Stimulated activated CD8-positive, alpha-beta memory T cell treated with anti-CD3 and anti-CD28 coated beads, Interleukin-4, amount 100 ng/mL, for 1 hour (primary cell): ENCODE measurements at regions not wholly inside any gene's neighbourhood (a gene's known extent, or its start where the extent isn't known, plus 50 kb on each side); places are given as distances from the start of the nearest gene placed in this dataset.
"Not testable (repeated sequence)": the region's sequence is repeated elsewhere in the genome, so short reads cannot be mapped to it uniquely, and the experiment has no call there.

Experiments
- DNase-seq, 2 donors: peaks; one replicate each; pipeline ENCODE4 v3.0.0-alpha.2; 2020; ENCODE audit warnings: low read depth in 2 of 2, low spot score in 1 of 2

DNA sequence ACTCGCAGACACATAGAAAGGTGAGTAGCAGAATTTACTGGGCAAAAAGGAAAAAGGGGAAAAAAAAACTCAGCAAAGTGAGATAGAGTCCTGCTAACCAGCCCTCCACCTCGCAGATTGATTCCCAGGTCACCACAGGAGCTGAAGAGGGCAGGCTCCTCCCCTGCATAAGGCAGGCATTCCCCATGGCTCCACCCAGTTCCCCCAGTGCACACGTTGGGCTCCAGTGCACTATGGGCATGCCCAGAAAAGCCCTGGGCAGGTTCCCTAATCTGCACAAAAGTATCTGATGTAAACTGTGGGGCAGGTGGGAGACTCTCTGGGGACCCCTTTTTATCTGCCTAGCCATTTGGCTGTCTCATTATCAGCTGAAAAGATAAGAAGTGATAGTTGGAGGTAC is 461.2 kb upstream of the TMEFF2 start:
- DNase-seq = no peak

- no peak for DNase-seq
These were observed 451.3 kb upstream of the TMEFF2 start for GRCh38 chr2:192645811-192646598.

- no peak for DNase-seq
These were observed 439.8 kb upstream of the TMEFF2 start for GRCh38 chr2:192634557-192634956.

DNA sequence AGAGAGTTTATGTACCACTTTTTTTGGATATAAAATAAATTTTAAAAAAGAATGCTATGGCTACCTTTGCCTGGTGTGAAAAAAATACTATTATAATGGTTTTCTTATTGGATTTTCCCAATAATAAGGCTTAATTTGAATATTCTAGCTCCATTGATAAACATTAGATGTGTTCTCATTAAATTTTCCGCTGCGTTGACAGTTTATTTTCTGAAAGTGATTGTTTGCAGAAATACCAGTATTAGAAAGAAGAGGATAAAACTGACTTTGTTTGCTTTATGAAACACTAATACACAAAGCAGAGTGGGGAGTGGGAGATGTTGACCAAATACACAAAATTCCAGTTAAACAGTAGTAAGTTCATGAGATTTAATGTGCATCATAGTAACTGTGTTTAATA is 433.3 kb upstream of the TMEFF2 start:
- DNase-seq = no peak

- no peak for DNase-seq
These were observed 420.4 kb upstream of the TMEFF2 start for GRCh38 chr2:192615105-192615504.

DNA sequence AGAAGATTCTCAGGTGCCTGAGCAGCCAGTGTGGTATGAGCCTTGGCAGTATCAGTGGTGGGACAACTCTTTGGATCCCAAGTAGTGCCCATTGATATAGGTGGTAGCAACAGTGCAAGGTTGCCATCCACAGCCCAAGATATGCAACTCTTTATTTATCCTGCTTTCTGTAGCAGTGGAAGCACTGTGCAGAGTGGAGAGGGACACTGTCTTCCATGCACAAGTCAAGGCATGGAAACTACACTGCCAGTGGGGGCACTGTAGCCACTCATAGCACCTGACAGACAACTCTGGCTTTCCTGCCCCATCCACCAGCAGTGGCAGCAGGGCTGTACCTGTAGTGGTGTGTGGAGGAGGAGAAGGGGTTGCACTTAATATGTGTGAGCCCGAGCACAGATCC is 409.6 kb upstream of the TMEFF2 start:
- DNase-seq = no peak

DNA sequence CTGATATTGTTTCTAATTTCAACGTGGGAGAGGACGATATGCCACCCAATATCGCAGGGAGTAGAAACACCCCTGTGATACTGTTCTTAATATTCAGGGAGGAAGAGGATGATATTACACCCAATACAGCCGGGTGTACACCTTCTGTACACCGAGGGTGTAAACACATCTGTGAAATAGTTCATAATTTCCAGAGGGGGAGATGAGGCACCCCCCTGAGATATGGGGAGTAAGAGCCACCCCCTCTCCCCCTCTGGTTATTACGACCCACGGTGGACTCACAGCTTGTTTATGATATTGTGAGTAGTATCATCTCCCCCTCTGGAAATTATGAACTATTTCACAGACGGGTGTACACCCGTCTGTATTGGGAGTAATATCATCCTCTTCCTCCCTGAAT is 403.9 kb upstream of the TMEFF2 start:
- DNase-seq = not testable (repeated sequence)

DNA sequence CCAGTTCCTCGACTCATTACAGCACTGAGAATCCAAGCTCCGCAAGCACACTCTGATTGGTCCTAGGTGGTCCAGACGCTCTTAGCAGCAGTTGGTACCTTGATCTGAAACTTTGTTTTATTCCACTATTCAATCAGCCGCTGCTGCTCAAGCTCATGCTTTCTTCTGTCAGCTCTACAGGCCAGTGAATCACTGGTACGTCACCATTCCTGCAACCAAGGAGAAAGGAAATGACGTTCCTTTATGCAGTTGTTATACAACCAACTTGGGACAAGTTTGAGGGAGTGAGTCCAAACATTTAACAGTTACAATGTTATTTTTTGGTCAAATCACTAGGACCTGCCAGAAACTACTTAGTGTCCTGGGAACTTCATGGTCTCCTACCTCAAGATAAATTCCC is 398.8 kb upstream of the TMEFF2 start:
- DNase-seq = no peak

- DNase-seq = no peak
These were observed 396.9 kb upstream of the TMEFF2 start for GRCh38 chr2:192591617-192592016.

GRCh38 chr2:192585418-192585817 is 390.7 kb upstream of the TMEFF2 start:
- no peak for DNase-seq

DNA sequence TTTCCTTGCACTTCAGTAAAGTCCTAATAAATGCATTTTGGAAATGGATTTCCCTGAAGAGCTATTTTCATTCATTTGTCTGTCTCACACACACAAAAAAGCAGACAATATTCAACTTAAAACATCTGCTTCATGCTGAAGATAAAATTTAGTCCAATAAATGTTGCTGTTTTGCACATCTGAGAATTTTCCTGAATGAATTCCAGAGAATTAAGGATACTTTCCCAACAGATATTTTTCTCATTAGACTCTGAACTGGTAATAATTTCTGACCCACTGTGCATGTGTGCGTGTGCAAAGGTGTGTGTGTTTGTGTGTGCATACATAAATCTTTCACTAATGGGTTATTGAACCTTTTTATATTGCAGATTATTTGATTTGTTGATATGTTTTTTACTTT is 390.2 kb upstream of the TMEFF2 start:
- DNase-seq = no peak

- DNase-seq = no peak
These were observed 385.4 kb upstream of the TMEFF2 start for GRCh38 chr2:192579965-192580700.

- no peak for DNase-seq
These were observed 384.0 kb upstream of the TMEFF2 start for GRCh38 chr2:192578780-192579179.

- no peak for DNase-seq
These were observed 383.0 kb upstream of the TMEFF2 start for GRCh38 chr2:192577706-192578105.

DNA sequence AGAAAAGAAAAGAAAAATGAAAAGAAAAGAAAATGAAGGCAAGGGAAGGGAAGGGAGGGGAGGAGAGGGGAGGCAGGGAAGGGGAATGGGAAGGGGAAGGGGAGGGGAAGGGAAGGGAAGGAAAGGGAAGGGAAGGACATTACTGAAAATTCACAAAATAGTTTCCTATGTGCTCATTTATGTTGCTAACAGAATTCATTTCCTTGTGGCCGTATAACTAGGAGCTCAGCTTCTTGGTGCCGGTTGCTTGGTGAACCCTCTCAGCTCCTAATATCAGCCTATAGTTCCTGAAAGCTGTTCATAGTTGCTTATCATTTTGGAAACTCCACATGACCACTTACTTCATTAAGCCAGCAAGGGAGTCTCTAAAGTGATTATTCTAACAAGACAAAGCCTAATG is 379.8 kb upstream of the TMEFF2 start:
- no peak for DNase-seq

DNA sequence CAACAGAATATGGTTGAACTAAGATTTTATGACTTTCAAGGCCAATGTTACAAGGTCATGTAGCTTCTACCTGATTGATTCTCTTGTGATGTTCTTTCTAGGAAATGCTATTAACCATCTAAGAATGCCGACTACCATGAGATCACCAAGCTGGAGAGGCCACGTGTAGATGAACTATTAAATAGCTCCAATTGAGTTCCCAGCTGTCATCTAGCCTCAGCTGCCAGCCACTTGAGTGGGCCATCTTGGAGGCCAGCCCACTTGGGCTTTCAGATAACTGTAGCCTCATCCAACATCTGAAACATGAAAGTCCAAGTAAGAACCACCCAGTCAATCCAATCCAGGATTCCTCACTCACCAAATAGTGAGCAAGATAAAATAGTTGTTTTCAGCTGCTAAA is 376.9 kb upstream of the TMEFF2 start:
- no peak for DNase-seq

- DNase-seq = no peak
These were observed 376.1 kb upstream of the TMEFF2 start for GRCh38 chr2:192570788-192571187.

GRCh38 chr2:192566863-192567262 is 372.1 kb upstream of the TMEFF2 start:
- no peak for DNase-seq

GRCh38 chr2:192560326-192560725 is 365.6 kb upstream of the TMEFF2 start:
- DNase-seq = no peak

DNA sequence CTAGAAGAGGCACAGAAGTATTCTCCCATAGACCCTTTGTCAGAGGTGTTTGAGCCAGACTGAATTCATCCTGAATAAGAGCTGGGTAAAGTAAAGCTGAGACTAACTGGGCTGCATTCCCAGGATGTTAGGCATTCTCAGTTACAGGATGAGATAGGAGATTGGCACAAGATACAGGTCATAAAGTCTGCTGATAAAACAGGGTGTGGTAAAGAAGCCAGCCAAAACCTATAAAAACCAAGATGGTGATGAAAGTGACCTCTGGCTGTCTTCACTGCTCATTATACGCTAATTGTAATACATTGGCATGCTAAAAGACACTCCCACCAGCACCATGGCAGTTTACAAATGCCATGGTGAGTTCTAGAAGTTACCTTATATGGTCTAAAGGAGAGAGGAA is 364.9 kb upstream of the TMEFF2 start:
- DNase-seq = no peak

GRCh38 chr2:192558637-192559036 is 363.9 kb upstream of the TMEFF2 start:
- no peak for DNase-seq

DNA sequence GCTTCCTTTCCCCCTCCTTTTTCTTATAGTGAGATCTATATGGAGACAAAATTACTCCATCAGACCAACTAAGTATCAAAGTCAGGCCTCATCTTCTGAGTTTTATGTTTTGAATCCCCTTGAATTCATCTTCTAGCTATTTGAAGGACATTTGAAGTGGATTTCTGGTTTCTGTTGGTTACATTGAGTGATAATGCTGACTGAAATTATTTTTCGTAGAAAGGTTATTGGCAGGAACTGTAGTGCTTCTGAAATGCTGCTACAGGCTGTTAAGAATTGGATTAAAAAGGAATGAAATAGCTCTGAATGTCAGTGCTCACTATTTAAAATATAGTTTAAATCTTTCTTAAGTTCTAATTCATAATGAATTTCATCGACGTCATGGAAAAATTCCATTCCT is 361.0 kb upstream of the TMEFF2 start:
- no peak for DNase-seq

DNA sequence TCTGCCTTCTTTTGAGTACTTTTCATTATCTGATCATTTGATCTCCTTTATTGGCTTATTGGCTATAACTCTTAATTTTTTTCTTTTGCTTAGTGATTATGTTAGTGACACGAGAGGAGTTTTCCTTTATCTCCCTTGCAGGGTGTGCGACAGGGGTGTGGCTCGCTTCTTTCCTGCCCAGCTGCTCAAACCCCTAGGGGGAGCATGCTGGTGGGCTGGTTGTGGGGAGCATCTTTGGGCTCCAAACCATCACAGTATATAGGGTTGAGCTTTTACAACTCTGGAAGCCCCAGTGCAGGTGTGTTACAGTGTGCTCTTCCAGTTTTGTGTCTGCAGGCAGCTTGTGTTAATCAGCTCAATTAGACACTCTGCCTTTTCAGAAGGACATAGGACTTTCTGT is 357.0 kb upstream of the TMEFF2 start:
- DNase-seq = no peak
